ENCODE measurements at regions not wholly inside any gene's neighbourhood (a gene's known extent, or its start where the extent isn't known, plus 50 kb on each side); places are given as distances from the start of the nearest gene placed in this dataset.
A peak's percentile ranks its signal among the peaks of the same experiment; 100 is the strongest.
"Not testable (repeated sequence)": the region's sequence is repeated elsewhere in the genome, so short reads cannot be mapped to it uniquely, and the experiment has no call there.

DNA sequence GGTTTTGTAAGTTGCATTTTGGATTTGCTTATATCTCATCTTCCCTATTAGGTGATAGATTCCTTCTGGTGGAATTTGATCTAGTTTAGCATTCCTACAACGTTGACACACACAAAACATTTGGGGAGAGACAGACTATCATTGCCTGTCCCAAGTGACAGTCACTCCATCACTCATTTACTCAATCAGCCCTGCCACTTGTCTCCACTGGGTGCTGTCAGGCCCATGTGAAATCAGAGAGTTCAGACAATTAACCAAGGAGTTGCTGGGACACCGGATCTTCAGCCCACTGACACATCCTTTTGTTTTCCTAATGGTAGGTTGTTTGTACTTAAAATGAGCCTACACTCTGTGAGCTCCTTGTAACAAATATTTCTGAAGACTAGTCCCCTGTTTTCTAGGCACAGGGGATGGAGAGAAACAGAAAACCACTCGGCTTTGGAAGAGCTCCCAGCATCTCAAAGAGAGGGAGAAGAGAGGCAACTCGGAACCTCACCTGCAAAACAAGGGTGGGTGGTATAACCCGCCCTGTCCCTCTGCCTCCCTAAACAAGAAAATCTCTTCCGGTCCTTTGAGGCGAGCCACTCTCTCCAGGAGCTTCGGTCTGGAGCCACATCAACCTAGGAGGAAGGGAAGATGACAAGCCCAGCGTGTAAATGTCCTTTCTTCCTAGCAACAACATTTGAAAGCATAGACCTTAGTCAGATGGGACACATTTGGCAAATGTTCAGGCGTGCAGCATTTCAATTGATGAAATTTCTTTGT lies 440.9 kb upstream of the KLF12 start:
- peak; percentile 71 for DNase-seq (ENCODE audit: low read depth, low spot score)

DNA sequence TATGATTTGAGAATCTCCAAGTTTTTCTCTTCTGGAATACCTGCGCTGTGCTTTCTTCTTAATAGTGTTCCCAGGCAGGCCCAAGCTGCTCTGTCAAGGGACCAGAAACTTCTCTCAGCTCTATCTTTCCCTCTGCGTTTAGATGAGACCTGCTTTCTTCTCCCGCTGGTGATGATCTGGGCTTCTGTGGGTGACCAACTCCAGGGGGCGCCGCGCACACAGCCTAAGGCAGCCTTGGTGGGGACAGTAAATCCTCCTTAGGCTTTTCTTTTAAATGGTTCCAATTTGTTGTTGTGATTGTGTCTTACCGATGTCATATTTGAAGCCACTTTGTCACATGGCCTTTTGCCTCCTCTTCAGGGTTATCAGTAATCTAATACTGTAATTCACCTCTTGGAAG lies 439.4 kb upstream of the KLF12 start:
- DNase-seq (ENCODE audit: low read depth, low spot score), result peak; percentile 48

DNA sequence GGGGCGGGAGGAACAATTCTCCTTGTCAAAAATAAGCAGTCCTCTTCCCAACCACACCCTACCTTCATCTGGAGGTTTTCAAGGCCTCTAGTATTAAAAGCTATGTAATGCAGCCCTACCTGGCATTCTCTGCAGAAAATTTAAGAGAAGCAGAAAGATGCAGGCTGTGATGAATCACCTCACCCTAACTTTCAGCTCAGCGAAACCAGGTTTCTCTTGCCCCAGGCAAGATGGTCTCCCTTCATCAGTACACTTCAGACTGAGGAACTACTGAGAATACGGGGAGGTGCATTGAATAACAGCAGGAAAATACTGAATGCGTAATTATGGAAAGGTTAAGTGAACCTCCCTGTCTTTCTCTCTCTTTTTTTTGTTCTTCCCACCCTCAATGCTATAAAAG lies 437.6 kb upstream of the KLF12 start:
- peak; percentile 20 for DNase-seq (ENCODE audit: low read depth, low spot score)

GRCh38 chr13:74570834-74571233 lies 436.6 kb upstream of the KLF12 start:
- no peak for DNase-seq (ENCODE audit: low read depth, low spot score)

DNA sequence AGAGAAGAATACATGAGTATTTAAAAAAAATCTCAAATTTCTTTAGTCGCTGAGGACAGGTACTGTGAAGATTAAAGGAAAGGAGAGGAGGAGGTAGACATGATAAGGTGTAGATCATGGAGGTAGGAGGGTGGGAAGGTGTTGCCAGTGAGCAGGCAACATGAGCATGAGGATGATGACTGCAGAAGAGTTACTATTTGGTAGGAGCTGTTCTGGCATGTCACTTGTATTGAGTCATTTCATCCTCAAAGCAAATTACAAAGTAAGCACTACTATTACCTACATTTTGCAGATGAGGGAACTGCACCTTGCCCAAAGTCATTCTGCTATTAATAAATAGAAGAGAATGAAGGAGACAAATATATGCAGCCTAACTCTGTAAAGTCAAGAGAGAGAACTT lies 435.8 kb upstream of the KLF12 start:
- DNase-seq (ENCODE audit: low read depth, low spot score), result no peak

GRCh38 chr13:74569251-74569650 lies 435.0 kb upstream of the KLF12 start:
- DNase-seq (ENCODE audit: low read depth, low spot score), result no peak

DNA sequence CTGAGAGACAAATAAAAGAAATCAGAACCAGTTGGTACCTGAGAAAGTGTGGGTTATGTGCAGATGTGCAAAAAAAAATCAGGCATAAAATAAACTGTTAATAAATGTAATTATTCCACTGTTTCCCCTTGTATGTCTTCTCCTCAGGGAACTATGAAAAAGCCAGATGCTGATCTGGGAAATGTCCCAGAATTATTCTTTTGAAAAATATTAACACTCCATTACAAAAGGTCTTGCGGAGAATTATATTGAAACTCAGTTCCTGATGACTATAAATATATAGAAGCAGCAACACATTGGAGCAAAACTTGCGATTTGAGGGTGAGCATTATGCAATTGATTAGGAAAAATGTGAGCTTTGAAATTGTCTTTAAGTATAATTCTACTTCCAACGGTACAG lies 433.3 kb upstream of the KLF12 start:
- DNase-seq (ENCODE audit: low read depth, low spot score), result no peak

GRCh38 chr13:74562381-74562780 lies 428.2 kb upstream of the KLF12 start:
- no peak for DNase-seq (ENCODE audit: low read depth, low spot score)

DNA sequence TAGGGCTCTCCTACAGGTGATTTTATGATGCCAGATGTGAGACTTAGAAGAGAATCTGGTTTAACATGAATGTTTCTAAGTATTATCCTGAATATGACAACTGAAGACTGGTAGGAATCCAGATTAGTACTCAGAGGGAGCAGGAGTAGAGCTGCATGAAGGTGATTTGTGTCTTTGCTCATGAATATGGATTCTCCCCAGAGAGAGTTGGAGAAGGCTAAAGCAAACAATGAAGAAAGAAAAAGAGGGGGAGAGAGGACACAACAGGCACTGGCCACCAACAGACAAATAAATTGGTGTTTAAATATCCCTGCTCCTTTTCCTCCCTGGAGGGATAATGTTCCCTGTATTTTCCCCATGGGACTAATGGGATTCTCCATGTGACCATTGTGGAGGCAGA lies 427.0 kb upstream of the KLF12 start:
- no peak for DNase-seq (ENCODE audit: low read depth, low spot score)

GRCh38 chr13:74560325-74560724 lies 426.1 kb upstream of the KLF12 start:
- DNase-seq (ENCODE audit: low read depth, low spot score), result no peak

- no peak for DNase-seq (ENCODE audit: low read depth, low spot score)
These were observed 423.7 kb upstream of the KLF12 start for GRCh38 chr13:74557870-74558269.

GRCh38 chr13:74555651-74556420 lies 421.6 kb upstream of the KLF12 start:
- no peak for DNase-seq (ENCODE audit: low read depth, low spot score)

DNA sequence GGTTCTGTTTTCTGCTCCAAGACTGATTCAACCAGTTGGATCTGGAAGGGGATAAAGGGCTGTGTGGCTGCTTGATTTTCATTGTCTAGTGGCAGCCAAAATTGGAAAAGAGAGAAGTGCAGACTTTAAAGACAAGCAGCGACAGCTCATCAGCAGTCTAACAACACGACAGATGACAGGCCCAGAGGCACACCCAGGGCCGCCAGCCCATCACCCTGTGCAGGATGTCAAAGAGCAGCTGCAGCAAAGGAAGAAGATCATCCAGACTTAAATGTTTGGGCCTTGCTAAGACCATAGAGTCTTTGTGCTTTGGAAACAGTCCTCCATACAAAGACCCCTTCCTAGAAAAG lies 421.0 kb upstream of the KLF12 start:
- peak; percentile 2 for DNase-seq (ENCODE audit: low read depth, low spot score)

DNA sequence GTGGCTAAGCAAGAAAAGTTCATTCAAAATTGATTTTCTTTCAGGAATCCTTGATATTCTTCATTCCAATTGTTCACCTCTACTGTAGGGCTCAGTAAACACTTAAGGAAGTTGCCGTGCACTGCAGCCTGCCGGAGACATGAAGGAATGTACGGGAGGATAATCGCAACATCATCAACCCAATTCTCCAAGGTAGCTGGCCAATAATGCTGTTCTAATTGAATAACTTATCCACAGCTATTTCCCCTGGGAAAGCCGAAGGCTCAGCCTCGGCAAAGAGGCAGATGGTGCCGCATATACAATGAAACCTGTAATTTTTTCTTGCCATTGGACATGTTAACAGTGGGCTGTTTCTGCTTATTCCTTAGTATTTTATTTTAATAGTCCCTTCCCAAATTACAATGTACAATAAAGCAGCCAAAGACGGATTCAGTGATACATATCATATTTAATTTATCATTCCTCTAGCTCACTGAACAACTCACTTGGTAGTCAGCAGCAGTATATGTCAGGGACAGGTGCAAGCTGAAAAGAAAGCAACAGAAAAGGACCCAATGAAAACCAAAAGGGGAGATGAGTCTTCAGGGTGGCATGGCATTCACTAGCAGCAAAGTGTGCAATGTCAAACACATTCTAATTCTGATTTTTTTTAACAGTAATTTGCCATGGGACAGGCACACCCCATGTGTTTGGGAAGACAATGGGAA lies 420.5 kb upstream of the KLF12 start:
- no peak for DNase-seq (ENCODE audit: low read depth, low spot score)

DNA sequence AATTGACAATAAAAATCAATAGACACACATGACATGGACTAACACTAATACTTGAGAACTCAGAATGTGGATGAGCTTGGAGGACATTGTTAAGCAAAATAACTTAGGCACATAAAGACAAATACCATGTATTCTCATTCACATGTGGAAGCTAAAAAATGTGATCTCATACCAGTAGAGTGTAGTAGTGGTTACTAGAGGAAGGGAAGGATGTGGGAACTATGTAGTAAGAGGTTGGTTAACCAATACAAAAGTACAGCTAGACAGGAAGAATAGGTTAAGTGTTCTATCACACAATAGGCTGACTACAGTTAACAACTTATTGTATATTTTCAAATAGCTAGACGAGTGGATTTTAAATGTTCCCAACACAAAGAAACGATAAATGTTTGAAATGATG lies 415.8 kb upstream of the KLF12 start:
- DNase-seq (ENCODE audit: low read depth, low spot score), result no peak

DNA sequence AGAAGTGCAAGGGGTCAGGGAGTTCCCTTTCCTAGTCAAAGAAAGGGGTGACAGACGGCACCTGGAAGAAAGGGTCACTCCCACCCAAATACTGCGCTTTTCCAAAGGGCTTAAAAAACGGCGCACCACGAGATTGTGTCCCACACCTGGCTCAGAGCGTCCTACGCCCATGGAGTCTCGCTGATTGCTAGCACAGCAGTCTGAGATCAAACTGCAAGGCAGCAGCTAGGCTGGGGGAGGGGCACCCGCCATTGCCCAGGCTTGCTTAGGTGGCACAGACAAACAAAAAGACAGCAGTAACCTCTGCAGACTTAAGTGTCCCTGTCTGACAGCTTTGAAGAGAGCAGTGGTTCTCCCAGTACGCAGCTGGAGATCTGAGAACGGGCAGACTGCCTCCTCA lies 402.4 kb upstream of the KLF12 start:
- DNase-seq (ENCODE audit: low read depth, low spot score), result not testable (repeated sequence)

- no peak for DNase-seq (ENCODE audit: low read depth, low spot score)
These were observed 399.0 kb upstream of the KLF12 start for GRCh38 chr13:74533226-74533625.

GRCh38 chr13:74530011-74530410 lies 395.8 kb upstream of the KLF12 start:
- DNase-seq (ENCODE audit: low read depth, low spot score), result no peak

GRCh38 chr13:74528734-74529513 lies 394.7 kb upstream of the KLF12 start:
- no peak for DNase-seq (ENCODE audit: low read depth, low spot score)

- DNase-seq (ENCODE audit: low read depth, low spot score), result no peak
These were observed 388.9 kb upstream of the KLF12 start for GRCh38 chr13:74523057-74523456.

DNA sequence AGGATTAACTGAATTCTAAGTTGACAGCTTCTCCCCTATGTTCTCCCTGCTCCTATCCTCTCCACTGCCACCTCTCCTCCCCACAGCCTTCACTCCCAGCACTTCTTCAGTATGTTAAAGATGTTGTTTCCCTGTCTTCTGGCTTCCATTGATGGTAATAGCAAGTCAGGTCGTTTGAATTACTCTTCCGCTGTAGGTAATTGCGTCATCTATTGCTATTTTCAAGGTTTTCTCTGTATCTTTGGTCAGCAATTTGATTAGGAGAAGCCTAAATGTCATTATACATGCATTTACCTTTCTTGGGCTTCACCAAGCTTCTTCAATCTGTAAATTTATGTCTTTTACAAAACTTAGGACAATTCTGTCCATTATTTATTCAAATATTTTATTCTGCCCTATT lies 377.3 kb upstream of the KLF12 start:
- DNase-seq (ENCODE audit: low read depth, low spot score), result no peak
